Mesodermal cell (in vitro differentiated cells): ENCODE measurements at regions not wholly inside any gene's neighbourhood (a gene's known extent, or its start where the extent isn't known, plus 50 kb on each side); places are given as distances from the start of the nearest gene placed in this dataset.
"Not testable (repeated sequence)": the region's sequence is repeated elsewhere in the genome, so short reads cannot be mapped to it uniquely, and the experiment has no call there.

ENCODE experiments used
- H3K27ac ChIP-seq: 2 replicates; pipeline ENCODE4 v1.7.0; 2013; ENCODE audit warnings: mild to moderate bottlenecking, low read depth, low read length, moderate library complexity; ENCODE audit not compliant: severe bottlenecking
- H3K36me3 ChIP-seq: 2 replicates; pipeline ENCODE4 v1.7.1; 2013; ENCODE audit warnings: mild to moderate bottlenecking, low read length, moderate library complexity; ENCODE audit not compliant: control insufficient read depth, insufficient read depth
- H3K4me1 ChIP-seq: one replicate; pipeline ENCODE4 v1.7.1; 2013; ENCODE audit warnings: mild to moderate bottlenecking, low read length; ENCODE audit not compliant: insufficient read depth, control insufficient read depth, poor library complexity, severe bottlenecking
- H3K4me3 ChIP-seq: 2 replicates; pipeline ENCODE4 v1.7.0; 2013; ENCODE audit warnings: low read length, control low read depth, mild to moderate bottlenecking; ENCODE audit not compliant: insufficient read depth, poor library complexity, severe bottlenecking; ENCODE audit errors: extremely low read depth
- H3K9me3 ChIP-seq: 2 replicates; pipeline ENCODE4 v1.7.1; 2013; ENCODE audit warnings: mild to moderate bottlenecking, low read length, moderate library complexity; ENCODE audit not compliant: control insufficient read depth
- WGBS, 2 experiments: methylation state at CpG; one replicate each; pipeline ENCODE4 v1.1.5; 2013; ENCODE audit warnings: missing lambda C conversion rate in 2 of 2; ENCODE audit not compliant: insufficient coverage in 2 of 2; 5-methylcytosine and 5-hydroxymethylcytosine counted together

GRCh38 chr4:42205541-42205940, 53.1 kb upstream of the BEND4 start:
- H3K9me3 ChIP-seq, result no peaks in the 10 kb centered on the region
- no peak overlapping the region for H3K4me3 ChIP-seq
- no peaks in the 10 kb centered on the region for H3K4me1 ChIP-seq
- no peak overlapping the region for H3K27ac ChIP-seq
- H3K36me3 ChIP-seq, result no peaks in the 10 kb centered on the region

- H3K4me1 ChIP-seq, result no peaks in the 10 kb centered on the region
- no peaks in the 10 kb centered on the region for H3K9me3 ChIP-seq
- H3K4me3 ChIP-seq, result no peak overlapping the region
- H3K27ac ChIP-seq, result no peak overlapping the region
- 89 to 93% methylated on average over 2 of the region's 2 CpGs for WGBS, 2 experiments
- H3K36me3 ChIP-seq, result no peaks in the 10 kb centered on the region
These were observed 64.2 kb upstream of the BEND4 start for GRCh38 chr4:42216664-42217063.

DNA sequence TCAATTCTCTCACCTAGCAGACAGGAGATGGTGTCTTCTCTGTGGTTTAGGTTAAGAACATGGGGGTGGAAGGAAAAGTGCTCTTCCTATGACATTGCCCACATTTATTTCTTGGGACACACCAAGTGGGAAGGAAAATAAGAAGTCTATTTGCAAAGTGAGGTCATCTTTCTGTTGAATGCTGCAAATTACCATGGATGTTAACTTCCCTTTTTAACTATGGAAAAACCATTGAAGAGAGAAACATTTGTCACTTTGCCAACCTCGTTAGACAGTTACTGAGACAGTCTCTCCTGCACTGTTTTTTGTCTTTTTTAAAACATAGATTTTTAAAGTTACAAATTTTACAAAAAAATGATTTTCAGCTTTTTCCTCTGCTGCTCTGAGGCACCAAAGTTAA, 72.8 kb upstream of the BEND4 start:
- Histone ChIP-seq H3K4me1 (no peaks in the 10 kb centered on the region), H3K4me3 (no peak overlapping the region), H3K9me3 (no peaks in the 10 kb centered on the region), H3K36me3 (no peaks in the 10 kb centered on the region), H3K27ac (no peak overlapping the region)
- 67% methylated on average over 1 of the region's 1 CpG; no CpG with 5 or more reads in 1 of the 2 experiments for WGBS, 2 experiments

- Histone ChIP-seq H3K27ac (no peak overlapping the region), H3K4me1 (no peaks in the 10 kb centered on the region), H3K4me3 (no peak overlapping the region), H3K36me3 (no peaks in the 10 kb centered on the region), H3K9me3 (no peaks in the 10 kb centered on the region)
- WGBS, 2 experiments, result 67 to 89% methylated on average over 2 to 4 of the region's 4 CpGs
These were observed 82.4 kb upstream of the BEND4 start for GRCh38 chr4:42234817-42235216.

- Histone ChIP-seq H3K9me3 (no peaks in the 10 kb centered on the region), H3K27ac (no peak overlapping the region), H3K4me3 (no peak overlapping the region), H3K4me1 (no peaks in the 10 kb centered on the region), H3K36me3 (no peaks in the 10 kb centered on the region)
- WGBS, 2 experiments, result 100% methylated on average over 1 of the region's 7 CpGs
These were observed 83.0 kb upstream of the BEND4 start for GRCh38 chr4:42235304-42236021.

DNA sequence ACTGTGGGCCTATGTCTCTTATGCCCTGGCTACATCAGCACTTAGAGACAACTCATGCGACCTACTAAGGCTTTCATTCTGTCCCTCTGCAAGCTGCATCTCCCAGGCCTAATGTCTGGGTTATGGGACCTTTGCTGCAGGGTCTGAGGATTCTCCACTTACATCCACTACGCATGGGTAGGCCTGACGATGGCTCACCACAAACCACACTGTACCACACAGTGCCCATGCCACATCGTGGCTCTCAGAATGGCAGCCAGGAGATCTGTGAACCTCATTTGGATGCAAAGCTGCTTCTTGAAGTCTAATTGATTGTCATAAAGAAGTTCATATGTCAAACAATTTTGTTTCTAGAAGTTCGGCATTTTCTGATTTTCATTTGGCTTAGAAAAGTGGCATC, 84.6 kb upstream of the BEND4 start:
- Histone ChIP-seq H3K4me3 (no peak overlapping the region), H3K36me3 (no peaks in the 10 kb centered on the region), H3K9me3 (no peaks in the 10 kb centered on the region), H3K4me1 (no peaks in the 10 kb centered on the region), H3K27ac (no peak overlapping the region)
- 80 to 92% methylated on average over 2 to 3 of the region's 5 CpGs for WGBS, 2 experiments

DNA sequence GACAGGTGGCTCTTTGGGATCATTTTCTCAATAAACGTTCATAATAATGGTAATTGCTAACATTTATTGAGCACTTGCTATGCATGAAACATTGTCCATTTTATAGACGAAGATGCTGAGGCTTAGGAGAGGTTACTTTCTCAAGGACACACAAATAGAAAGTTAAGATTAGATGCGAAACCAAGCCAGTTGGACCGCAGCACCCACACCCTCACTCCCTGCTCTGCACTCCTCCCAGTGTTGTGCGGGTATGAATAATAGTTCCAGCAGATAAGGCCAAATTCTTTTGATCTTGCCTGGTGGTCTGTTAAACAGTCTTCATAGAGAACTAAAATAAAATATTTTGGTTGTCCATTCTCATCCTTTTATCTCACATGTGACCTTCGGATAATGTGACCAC, 85.0 kb upstream of the BEND4 start:
- Histone ChIP-seq H3K27ac (no peak overlapping the region), H3K4me1 (no peaks in the 10 kb centered on the region), H3K36me3 (no peaks in the 10 kb centered on the region), H3K4me3 (no peak overlapping the region), H3K9me3 (no peaks in the 10 kb centered on the region)
- 100% methylated on average over 1 of the region's 6 CpGs; no CpG with 5 or more reads in 1 of the 2 experiments for WGBS, 2 experiments

DNA sequence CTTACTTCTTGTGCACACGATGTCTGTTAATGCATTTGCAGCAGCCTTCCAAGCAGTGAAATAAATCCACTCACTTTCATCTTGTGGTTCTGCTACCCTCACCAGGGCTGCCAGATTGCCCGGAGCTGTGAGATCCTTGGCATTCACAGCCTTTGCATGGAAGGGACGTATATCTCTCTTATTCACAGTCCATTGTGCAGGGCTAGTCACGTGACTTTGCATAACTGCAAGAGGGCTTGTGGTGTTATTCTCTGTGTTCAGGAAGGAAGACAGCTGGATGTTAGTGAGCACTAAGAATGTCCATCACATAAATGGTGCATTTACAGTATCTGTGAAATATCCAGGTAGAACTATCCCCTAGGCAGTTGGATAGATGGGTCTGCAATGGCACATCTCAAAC, 96.5 kb upstream of the BEND4 start:
- Histone ChIP-seq H3K36me3 (no peaks in the 10 kb centered on the region), H3K9me3 (no peaks in the 10 kb centered on the region), H3K27ac (no peak overlapping the region), H3K4me3 (no peak overlapping the region), H3K4me1 (no peaks in the 10 kb centered on the region)
- 80 to 96% methylated on average over 2 to 4 of the region's 4 CpGs for WGBS, 2 experiments

DNA sequence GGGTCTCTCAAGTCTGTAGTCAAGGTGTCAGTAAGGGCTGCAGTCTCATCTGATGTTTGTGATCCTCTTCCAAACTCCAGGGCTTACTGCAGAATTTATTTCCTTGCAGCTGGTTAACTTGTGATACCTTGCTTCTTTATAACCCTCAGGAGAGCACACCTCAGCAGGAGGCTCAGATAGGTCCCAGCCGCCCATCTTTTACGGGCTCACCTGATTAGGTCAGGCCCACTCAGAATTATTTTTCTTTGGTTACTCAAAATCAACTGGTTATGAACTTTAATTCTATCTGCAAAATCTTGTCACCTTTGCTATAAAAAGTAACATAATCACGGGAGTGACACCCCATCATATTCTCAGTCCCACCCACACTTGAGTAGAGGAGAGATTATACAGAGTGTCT, 99.9 kb upstream of the BEND4 start:
- 85% methylated on average over 2 of the region's 3 CpGs; no CpG with 5 or more reads in 1 of the 2 experiments for WGBS, 2 experiments
- Histone ChIP-seq H3K4me1 (no peaks in the 10 kb centered on the region), H3K9me3 (no peaks in the 10 kb centered on the region), H3K27ac (no peak overlapping the region), H3K36me3 (no peaks in the 10 kb centered on the region), H3K4me3 (no peak overlapping the region)

DNA sequence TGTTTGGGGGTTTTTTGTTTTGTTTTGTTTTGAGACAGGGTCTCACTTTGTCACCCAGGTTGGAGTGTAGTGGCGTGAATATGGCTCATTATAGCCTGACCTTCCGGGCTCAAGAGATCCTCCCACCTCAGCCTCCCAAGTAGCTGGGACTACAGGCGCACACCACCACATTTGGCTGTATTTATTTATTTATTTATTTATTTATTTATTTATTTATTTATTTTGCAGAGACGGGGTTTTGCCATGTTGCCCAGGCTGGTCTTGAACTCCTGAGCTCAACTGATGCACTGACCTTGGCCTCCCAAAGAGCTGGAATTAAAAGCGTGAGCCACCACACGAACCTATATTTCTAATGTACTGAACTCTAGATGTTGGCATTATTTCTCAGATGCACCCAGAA, 105.2 kb upstream of the BEND4 start:
- not testable (repeated sequence) for H3K4me1 ChIP-seq, H3K27ac ChIP-seq, H3K9me3 ChIP-seq, H3K36me3 ChIP-seq, H3K4me3 ChIP-seq
- 96 to 100% methylated on average over 2 to 4 of the region's 6 CpGs for WGBS, 2 experiments

GRCh38 chr4:42262701-42263490, 110.4 kb upstream of the BEND4 start:
- no peaks in the 10 kb centered on the region for H3K36me3 ChIP-seq
- whole genome bisulfite sequencing, 2 experiments, result 80 to 100% methylated on average over 1 to 2 of the region's 8 CpGs
- peaks cover 4% of the 10 kb centered on the region for H3K9me3 ChIP-seq
- H3K27ac ChIP-seq, result no peak overlapping the region
- no peak overlapping the region for H3K4me3 ChIP-seq
- no peaks in the 10 kb centered on the region for H3K4me1 ChIP-seq
